ENCODE measurements at regions not wholly inside any gene's neighbourhood (a gene's known extent, or its start where the extent isn't known, plus 50 kb on each side); places are given as distances from the start of the nearest gene placed in this dataset.

GRCh38 chr11:45483416-45483815 lies 182.0 kb downstream of the CHST1 start:
- TF ChIP-seq, protein P1, sequence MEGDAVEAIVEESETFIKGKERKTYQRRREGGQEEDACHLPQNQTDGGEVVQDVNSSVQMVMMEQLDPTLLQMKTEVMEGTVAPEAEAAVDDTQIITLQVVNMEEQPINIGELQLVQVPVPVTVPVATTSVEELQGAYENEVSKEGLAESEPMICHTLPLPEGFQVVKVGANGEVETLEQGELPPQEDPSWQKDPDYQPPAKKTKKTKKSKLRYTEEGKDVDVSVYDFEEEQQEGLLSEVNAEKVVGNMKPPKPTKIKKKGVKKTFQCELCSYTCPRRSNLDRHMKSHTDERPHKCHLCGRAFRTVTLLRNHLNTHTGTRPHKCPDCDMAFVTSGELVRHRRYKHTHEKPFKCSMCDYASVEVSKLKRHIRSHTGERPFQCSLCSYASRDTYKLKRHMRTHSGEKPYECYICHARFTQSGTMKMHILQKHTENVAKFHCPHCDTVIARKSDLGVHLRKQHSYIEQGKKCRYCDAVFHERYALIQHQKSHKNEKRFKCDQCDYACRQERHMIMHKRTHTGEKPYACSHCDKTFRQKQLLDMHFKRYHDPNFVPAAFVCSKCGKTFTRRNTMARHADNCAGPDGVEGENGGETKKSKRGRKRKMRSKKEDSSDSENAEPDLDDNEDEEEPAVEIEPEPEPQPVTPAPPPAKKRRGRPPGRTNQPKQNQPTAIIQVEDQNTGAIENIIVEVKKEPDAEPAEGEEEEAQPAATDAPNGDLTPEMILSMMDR (IDR thresholded peaks at IDR 0.05): no peak
- TF ChIP-seq POLR2A (IDR thresholded peaks at IDR 0.05): no peak
